CD4-positive, alpha-beta T cell treated with Interferon alpha-2 for 1 hour (primary cell): ENCODE measurements at regions not wholly inside any gene's neighbourhood (a gene's known extent, or its start where the extent isn't known, plus 50 kb on each side); places are given as distances from the start of the nearest gene placed in this dataset.

Experiments used
- DNase-seq, 2 donors: peaks; one replicate each; pipeline ENCODE4 v3.0.0-alpha.2; 2020 to 2022

GRCh38 chr2:6301426-6301825, 564.3 kb downstream of the CMPK2 start:
- no peak for DNase-seq

- no peak for DNase-seq
Observed at GRCh38 chr2:6308986-6309385, 556.7 kb downstream of the CMPK2 start.

- no peak for DNase-seq
Observed at GRCh38 chr2:6309415-6310255, 556.1 kb downstream of the CMPK2 start.

GRCh38 chr2:6310256-6311215, 555.2 kb downstream of the CMPK2 start:
- DNase-seq = no peak

GRCh38 chr2:6312367-6312766, 553.3 kb downstream of the CMPK2 start:
- no peak for DNase-seq

- DNase-seq = no peak
Observed at GRCh38 chr2:6314218-6314960, 551.3 kb downstream of the CMPK2 start.

- no peak for DNase-seq
Observed at GRCh38 chr2:6325616-6326015, 540.1 kb downstream of the CMPK2 start.

- DNase-seq = no peak
Observed at GRCh38 chr2:6326958-6327357, 538.7 kb downstream of the CMPK2 start.

- no peak for DNase-seq
Observed at GRCh38 chr2:6336752-6337471, 528.8 kb downstream of the CMPK2 start.

- DNase-seq = no peak
Observed at GRCh38 chr2:6337472-6337820, 528.3 kb downstream of the CMPK2 start.

- no peak for DNase-seq
Observed at GRCh38 chr2:6341588-6342129, 524.0 kb downstream of the CMPK2 start.

- no peak for DNase-seq
Observed at GRCh38 chr2:6342273-6342920, 523.3 kb downstream of the CMPK2 start.

- no peak for DNase-seq
Observed at GRCh38 chr2:6343076-6343475, 522.6 kb downstream of the CMPK2 start.

- no peak for DNase-seq
Observed at GRCh38 chr2:6352247-6352646, 513.5 kb downstream of the CMPK2 start.

- no peak for DNase-seq
Observed at GRCh38 chr2:6352906-6353515, 512.7 kb downstream of the CMPK2 start.

GRCh38 chr2:6353669-6354068, 512.0 kb downstream of the CMPK2 start:
- DNase-seq = no peak

GRCh38 chr2:6354546-6354945, 511.2 kb downstream of the CMPK2 start:
- DNase-seq = no peak

- DNase-seq = no peak
Observed at GRCh38 chr2:6355886-6356761, 509.6 kb downstream of the CMPK2 start.

GRCh38 chr2:6358546-6358945, 507.2 kb downstream of the CMPK2 start:
- no peak for DNase-seq

GRCh38 chr2:6358985-6359384, 506.7 kb downstream of the CMPK2 start:
- no peak for DNase-seq
